ENCODE measurements at regions not wholly inside any gene's neighbourhood (a gene's known extent, or its start where the extent isn't known, plus 50 kb on each side); places are given as distances from the start of the nearest gene placed in this dataset.

DNA sequence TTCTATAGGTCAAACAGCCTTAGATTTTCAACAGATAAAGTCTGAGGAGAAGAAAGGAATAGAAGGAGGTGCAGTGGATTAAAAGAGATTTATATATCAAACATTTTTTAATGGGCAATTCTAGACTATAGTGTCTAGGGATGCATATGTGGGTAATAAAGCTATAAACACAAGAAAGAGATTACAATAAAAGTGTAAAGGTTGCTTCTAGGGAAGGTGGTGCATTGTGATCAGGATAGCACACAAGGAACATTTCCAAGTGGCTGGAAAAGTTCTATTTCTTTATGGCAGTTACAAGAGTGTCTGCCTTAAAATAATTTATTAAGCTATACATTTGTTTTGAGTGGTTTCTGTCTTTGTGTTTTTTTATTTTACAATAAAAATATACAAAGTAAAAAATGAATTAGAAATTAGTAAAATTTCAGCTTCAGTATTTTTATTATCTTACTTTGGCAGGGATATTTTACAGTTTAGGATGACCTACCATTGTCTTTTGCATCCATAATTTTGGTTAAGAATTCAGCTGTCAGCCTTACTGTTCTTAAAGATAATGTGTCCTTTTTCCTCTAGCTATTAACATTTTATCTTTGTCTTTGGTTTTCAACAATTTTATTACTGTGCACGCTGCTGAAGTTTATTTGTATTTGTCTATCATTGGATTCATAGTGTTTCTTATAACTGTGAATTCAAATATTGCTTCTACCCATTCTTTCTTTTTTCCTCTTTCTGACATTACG is 221.8 kb downstream of the LACC1 start:
- peak; percentile 74 for FAIRE-seq

DNA sequence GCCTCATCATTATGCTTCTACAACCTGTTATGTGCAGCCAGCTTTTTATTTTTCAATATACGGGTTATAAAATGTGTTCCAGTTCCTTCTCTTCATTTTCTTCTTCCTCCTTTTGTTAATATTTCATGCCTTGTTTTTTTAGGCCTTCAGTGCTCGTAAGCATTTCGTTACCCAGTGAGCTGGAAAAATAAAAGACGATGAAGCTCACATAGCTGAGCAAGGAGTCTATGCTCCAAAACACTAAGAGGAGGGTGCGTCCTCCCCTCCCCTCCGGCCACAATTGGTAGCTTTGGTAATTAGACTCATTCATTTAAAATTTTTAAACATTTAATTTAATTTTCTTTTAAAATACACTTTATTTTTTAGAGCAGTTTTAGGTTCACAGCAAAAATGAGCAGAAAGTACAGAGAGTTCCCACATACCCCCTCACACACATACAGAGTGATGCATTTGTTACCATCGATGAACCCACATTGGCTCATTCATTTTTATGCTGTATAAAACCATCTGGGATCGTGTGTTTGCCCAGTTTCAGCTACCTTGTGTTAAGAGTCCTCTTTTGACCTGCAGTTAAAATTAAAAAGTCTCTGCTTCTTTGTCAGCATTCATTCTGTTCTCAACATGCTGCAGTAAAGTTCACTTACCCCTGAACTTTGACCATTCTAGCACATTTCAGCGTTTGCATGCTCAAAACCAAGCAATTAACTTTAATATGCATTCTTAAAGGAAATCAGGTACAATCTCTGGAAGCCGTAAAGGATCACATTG is 223.9 kb downstream of the LACC1 start:
- FAIRE-seq, result no peak

DNA sequence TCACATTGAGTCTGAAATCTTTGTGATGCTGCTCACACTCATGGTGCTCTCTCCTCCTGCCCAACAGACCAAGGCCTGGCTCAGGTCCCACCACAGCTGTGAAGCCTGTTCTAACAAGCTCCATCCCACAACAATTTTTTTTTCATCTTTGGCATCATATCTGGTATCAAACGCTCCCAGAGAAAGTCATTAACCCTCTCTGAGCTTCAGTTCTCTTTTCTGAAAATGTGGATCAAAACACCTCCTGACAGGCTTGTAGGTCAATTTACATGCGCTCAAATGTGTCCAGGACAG is 224.4 kb downstream of the LACC1 start:
- no peak for FAIRE-seq

DNA sequence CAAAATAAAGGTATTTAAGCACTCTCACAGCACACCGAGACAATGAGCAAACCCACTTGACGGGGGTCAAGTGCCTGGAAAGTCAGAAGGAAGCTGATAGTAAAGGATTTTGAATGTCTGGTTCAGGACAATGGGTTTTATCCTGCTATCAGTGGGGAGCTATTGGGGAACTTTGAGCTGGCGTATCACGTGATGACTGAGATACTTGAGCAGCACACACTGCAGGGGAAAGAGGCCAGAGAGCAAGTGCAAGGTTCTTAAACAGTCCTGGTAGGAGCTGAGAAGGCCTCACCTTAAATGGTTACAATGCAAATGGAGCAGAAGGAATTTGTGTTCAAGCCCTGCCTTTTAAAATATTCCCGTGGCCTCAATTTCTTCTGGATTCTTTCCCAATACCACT is 225.3 kb downstream of the LACC1 start:
- FAIRE-seq, result no peak

DNA sequence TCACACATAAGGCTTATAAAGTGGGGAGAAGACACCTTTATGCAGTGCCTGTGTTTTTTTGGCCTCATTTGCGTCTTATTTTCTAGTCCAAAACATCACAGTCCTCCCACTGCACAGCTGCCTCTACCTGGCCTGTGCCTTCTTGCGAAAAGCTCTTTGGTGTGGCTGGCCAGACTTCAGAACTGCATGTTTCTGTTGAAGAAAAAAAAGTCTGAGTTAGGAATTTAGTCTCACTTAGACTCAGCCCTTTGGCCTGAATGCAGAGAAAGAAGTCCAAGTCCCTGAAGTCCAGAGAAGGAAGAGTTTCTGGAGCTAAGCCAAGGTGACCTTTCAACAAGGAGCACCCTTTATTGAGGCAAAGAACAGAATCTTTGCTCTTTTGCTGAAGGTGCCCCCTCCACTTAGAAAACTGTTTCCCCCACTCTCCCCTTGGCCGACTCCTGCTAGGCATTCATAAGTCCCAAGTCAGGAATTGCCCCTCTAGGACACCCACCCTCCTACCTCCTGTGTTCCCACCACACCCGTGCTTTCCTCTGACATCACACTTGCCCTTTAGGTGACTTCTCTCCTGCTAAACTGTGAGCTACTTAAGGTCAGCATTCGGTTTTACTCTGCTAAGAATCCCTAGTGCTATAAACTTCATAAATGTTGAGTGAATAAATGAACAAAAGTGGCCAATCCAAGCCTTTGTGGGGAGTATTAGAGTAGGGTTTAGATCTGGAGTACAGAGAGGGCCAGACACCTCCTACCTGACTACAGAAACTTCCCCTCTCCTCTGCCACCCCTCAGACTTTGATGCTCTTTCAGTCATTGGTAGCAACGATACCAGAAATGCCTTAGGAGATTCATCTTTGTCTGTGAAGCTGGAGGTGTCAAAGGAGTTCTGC is 226.8 kb downstream of the LACC1 start:
- FAIRE-seq, result no peak

- no peak for FAIRE-seq
Measured at GRCh38 chr13:44107357-44108121, 227.8 kb downstream of the LACC1 start.

DNA sequence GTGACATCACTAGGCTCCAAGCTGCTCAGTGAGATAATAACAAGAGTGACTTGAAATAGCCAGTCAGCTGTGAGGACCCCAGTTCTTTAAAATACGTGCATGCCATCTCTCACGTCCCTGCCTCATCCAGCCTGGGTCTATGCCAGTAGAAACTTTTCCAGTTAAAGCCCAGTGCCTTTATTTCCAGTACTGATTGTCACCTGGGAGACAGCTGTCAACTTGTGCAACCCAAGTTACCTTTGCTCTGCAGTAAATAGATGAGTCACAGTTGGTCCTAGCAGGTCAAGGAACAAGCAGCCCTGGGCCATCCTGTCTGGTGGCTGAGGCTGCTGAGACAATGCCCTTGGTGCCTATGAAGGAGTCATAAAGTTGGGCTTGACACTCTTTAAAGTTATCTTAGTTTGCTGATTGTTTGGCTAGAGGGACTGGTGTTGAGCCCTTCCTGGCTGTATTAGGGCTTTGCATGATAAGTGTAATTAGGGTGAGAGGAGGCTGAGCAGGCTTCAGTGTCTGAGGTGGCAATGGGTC is 228.7 kb downstream of the LACC1 start:
- FAIRE-seq, result no peak

DNA sequence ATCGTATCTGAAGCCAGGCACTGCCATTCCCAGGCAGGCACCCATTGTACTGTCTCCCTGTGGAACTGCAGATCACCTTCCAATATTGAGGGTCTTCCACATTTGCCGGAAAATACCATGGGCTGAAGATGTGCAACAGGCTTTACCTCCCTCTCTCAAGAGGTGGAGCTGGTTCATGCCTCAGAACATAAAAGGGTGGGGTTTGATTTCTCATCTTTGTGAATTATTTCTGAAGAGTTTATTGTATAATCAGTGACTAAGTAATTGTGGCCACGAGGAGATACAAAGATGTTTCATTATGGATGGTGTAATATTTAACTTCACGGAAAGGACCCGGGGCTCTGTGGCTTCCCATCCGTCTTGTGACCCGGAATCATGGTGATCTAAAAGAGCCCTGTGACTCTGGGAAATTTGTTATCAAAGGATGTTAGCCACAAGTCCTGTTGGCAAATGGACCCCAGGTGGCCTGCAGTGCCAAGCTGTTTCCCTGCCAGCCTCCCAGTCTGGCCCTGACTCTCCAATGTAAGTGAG is 230.5 kb downstream of the LACC1 start:
- no peak for FAIRE-seq

DNA sequence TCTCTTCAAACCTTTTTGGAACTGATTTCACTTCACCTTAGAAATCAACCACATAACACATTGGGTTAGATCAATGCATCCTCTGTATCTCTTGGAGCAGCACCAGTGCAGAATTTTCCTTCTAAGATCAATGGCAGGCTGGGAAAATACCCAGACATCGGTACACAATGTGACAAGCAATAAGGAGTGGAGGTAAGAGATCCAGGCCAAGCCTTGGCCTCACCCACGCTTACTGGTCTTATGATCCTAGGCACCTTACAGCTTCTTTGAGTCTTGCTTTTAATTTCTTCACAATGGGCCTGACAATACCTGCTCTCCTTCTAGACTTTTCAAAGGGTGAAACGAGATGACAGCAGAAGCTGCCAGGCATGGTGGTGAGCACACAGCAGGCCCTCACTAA is 232.0 kb downstream of the LACC1 start:
- FAIRE-seq, result no peak

DNA sequence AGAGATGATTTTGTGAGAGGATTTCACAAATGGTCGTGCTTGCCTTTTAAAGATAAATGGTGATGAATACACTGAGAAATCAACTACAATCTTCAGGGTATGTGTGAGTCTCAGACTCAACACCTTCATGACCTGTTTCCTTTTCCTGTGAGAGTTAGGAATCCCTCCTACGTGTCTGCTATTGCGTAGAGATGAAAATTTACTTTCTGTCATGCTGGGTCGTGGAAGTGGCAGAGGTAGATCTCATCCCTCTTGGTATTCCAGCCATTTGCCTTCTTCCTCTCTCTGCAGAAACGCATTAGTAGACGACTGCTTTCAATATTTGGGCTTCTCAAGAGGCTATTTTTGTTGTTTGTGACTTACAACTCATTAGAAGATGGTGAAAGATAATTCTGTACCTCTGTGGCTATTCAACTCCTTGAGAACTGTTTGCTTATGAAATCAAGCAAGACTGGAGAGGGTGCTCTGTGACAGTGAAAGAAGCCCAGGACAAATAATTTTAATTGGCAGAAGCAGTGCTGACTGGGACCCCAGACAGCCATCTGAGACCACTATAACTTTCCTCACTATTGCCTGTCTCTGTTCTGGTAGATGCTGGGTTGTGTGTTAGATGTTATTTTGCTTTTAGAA is 233.1 kb downstream of the LACC1 start:
- FAIRE-seq, result no peak

DNA sequence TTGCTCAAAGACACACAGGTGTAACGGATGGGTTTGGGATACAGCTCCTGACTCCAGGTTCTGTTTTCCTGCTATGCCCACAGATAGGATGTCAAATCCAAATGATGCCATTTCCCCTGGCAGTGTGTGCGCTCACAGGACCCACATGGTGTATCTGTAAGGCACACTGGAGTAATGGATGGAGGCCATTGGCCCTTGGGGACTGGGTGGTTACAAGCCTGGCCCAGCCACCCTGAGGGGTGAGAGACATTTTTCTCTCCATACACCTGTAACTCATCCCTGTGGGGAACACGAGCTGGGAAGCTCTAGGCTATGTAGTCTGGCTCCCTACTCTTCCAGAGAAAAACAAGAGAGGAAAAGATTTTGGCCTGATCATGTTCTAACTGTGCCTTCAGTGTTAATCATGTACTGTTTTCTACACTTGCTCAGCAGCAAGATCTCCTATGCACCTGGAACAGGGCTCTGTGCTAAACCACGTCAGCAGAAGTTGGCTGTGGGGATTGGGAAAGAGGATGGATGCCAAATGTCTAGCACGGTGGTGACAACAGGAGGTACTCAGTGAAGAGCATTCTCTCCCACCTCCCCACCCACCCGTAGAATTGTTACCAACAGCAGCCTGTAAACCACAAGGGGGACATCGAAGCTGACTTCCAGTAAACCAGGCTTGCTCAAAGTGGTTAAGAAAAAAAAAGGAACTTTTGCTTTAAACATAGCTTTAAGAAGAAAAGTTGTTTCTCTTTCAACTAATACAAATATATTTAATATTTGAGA is 237.0 kb downstream of the LACC1 start:
- no peak for FAIRE-seq

DNA sequence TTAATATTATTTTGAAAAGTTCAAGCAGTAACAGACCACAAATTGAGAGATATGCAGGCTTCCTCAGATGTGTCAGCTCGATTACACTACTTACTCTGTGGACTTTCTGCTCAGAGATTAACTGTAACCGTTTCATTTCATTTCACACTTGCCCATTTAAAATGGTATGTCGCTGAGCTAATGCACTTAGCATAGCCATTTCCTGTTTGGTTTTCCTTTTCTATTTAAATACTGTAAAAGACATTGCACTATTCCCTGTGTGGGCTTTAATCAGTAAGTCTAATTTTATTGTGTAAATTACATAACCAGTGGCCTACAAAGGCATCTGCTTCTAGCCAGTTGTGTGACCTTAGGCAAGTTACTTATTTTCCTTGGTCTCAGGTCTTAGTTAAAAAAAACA is 237.6 kb downstream of the LACC1 start:
- FAIRE-seq, result peak; percentile 49

DNA sequence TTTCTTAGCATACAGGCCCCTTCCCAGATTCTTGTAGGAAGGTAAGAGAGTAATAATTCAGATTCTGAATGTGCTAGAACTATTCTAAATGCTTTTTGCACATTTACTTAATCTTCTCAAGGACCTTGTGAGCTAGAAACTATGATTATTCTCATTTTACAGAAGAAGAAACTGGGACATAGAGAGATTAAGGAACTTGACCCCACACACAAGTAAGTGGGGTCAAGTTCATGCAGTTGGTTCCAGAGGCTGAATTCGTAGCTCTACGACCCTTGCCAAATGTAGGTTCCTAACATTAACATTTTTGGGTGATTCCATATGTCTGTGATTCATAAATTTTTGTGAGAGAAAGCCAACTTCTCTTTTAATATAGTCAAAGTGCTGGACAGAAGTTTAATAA is 238.1 kb downstream of the LACC1 start:
- no peak for FAIRE-seq

GRCh38 chr13:44118881-44119280 is 239.2 kb downstream of the LACC1 start:
- FAIRE-seq, result no peak

GRCh38 chr13:44120043-44120442 is 240.3 kb downstream of the LACC1 start:
- no peak for FAIRE-seq

DNA sequence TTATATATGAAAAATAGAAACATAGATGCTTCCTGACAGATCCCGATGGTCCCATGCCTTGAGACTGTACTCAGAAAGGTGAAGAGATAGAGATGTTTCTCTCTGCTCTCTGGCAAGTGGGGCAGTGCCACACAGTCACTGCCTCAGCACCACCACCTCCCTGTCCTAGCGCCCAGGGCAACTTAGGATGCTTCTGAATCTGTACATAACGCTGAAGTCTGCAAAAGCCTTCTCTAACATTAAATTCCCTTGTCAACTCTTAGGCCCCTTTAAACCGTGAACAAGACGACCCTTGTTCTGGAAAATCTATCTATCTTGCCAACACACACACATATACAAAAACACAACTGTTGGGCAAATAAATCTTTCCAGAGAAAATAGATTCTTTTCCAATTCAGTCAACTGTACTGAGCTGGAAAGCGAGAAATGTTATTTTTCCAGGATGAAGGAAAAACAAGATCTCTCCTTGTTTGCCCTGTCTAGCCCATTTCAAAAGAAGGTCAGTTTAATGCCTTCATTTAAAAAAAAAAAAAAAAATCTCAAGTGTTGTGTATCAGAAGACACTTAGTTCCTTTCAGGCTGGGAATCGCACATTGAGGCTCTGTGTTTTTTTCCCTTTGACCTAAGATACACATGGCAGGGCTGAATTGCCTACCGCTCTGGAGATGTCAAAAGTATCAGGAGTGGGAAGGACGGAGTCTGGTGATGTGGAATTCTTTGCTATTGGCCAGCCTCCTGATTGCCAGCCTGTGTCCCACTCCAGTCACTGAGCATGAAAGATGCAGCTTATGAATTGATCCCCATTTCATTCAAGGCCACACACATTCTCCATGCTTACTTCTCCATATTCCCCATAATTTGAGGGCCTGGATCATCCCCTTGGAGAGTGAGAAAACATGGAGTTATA is 241.4 kb downstream of the LACC1 start:
- FAIRE-seq, result no peak

DNA sequence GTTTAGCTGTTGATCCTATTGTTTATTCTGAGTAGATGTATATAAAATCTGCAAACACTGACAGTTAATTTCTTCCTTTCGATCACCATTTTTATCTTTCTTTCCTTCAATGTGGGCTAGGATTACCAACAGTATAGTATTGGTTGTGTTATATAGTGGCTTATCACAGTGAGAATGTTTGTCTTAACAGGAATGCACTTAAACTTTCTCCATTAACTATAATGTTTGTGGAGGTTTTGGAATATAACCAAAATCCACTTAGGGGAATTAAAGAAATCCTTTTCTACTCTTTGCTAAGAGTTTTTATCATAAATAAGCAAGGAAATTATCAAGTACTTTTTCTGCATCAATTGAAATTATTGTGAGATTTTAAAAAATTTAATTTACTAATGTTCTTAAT is 244.6 kb downstream of the LACC1 start:
- FAIRE-seq, result no peak

GRCh38 chr13:44125943-44126469 is 246.3 kb downstream of the LACC1 start:
- no peak for FAIRE-seq

DNA sequence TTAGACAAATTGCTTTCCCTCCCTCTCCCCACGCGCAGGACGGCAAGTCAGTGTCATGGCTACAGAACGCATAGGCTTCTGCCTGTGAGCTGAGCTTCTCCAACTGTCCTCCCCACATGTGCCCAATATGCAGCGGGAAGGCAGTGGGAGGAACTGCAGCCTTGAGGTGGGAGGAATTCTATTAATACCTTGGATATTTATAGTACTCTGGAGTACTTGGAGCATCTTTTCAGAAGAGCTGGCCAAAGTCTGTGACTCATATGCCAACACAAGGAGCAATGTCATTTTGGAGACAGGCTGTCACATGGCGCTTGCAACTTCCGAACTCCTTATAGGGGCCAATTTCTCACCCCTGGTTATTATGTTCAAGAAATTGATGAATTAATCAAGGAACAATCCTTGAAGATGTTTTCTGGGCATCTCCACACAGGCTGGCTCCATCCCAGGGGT is 245.0 kb upstream of the SERP2 start:
- no peak for FAIRE-seq

DNA sequence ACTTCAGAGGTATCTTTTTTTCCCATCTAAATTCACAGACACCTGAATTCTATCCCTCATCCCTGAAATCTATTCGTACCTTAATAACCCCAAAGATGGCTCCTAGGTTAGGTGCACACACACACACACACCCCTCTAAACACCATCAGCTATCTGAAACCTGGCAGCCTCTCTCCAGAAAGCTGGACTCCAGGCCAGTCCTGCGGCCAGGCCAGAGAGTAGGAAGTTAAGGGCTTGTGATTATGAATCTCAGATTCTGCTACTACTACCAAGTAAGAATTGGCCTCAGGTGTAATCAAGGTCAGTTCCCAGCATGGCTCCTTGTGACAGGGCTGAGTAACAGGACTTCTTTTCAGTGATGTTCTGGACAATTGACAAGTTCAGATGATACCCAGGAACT is 244.2 kb upstream of the SERP2 start:
- no peak for FAIRE-seq
